NB4 (cell line): ENCODE measurements at regions not wholly inside any gene's neighbourhood (a gene's known extent, or its start where the extent isn't known, plus 50 kb on each side); places are given as distances from the start of the nearest gene placed in this dataset.

Source experiments
- DNase-seq: peaks from one replicate; pipeline ENCODE4 v3.0.0; 2010; ENCODE audit warnings: low read depth
- H3K4me3 ChIP-seq: one replicate; pipeline ENCODE4 v1.5.1; 2011; ENCODE audit warnings: mild to moderate bottlenecking, low read depth, low read length, moderate library complexity
- CTCF ChIP-seq: IDR thresholded peaks from one replicate; pipeline ENCODE4 v1.5.1; 2012; ENCODE audit warnings: low read depth, low read length
- MAX ChIP-seq: IDR thresholded peaks from 2 replicates; pipeline ENCODE4 v1.6.1; 2011; ENCODE audit warnings: low read depth, low read length
- MYC ChIP-seq: IDR thresholded peaks from 2 replicates; pipeline ENCODE4 v1.6.1; 2011; ENCODE audit warnings: low read depth, low read length
- POLR2A ChIP-seq: IDR thresholded peaks from 2 replicates; pipeline ENCODE4 v1.6.1; 2011; ENCODE audit warnings: mild to moderate bottlenecking; ENCODE audit not compliant: insufficient read length; ENCODE audit errors: extremely low read depth

GRCh38 chr14:104264495-104265265 is 126.3 kb downstream of the KIF26A start:
- no peak for DNase-seq
- H3K4me3 ChIP-seq = no peak overlapping the region
- TF ChIP-seq MYC (no peak), POLR2A (no peak), MAX (no peak), CTCF (no peak)

DNA sequence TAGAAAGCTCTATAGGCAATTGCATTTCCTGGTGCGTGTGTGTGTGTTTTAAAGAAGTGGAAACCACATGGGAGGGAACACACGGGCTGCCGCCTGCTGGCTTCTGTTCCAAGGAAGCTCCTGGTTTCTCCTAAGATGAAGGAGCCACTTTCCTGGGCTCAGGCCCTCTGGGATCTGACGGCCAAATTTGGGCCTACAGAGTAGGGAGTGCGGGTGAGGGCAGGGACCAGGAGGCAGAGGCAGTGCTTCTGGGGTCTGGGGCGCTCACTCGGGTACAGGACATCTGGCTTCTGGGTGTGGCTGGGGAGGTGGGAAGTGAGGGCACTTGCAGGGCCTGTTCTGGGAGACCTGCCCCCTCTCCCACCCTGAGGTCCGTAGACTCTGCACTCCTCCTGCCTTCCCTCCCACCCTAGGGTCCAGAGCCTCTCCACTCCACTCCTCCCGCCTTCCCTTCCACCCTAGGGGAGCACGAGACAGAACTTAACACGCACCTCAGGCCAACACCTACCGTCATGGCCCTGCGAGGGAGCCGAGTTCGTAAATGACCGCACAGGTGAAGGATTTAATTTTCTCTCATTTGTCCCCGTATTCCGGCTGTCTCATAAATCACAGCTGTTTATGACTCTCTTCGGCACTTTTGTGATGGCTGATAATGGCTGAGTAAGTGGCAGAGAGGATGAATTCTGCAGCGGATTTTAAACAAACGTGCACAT is 127.7 kb downstream of the KIF26A start:
- DNase-seq = no peak
- H3K4me3 ChIP-seq = no peak overlapping the region
- TF ChIP-seq CTCF (no peak), POLR2A (no peak), MAX (no peak), MYC (no peak)

GRCh38 chr14:104266631-104267575 is 128.5 kb downstream of the KIF26A start:
- H3K4me3 ChIP-seq = no peak overlapping the region
- no peak for DNase-seq
- TF ChIP-seq MAX (no peak), POLR2A (no peak), MYC (no peak), CTCF (no peak)

- H3K4me3 ChIP-seq = no peak overlapping the region
- TF ChIP-seq MYC (no peak), CTCF (no peak), MAX (no peak), POLR2A (no peak)
- DNase-seq = no peak
These were observed 129.5 kb downstream of the KIF26A start for GRCh38 chr14:104267895-104268294.

- no peak overlapping the region for H3K4me3 ChIP-seq
- TF ChIP-seq MAX (no peak), CTCF (no peak), POLR2A (no peak), MYC (no peak)
- no peak for DNase-seq
These were observed 129.9 kb downstream of the KIF26A start for GRCh38 chr14:104268295-104268694.
